Stimulated activated CD4-positive, alpha-beta T cell treated with anti-CD3 and anti-CD28 coated beads, Interleukin-1b, Interleukin-23, amount 100 ng/mL, for 24 hours (primary cell): ENCODE measurements at regions not wholly inside any gene's neighbourhood (a gene's known extent, or its start where the extent isn't known, plus 50 kb on each side); places are given as distances from the start of the nearest gene placed in this dataset.

Experiments
- DNase-seq, 4 experiments: peaks; one replicate each; pipeline ENCODE4 v3.0.0-alpha.2; 2020; ENCODE audit warnings: low read depth in 4 of 4, low spot score in 1 of 4

DNA sequence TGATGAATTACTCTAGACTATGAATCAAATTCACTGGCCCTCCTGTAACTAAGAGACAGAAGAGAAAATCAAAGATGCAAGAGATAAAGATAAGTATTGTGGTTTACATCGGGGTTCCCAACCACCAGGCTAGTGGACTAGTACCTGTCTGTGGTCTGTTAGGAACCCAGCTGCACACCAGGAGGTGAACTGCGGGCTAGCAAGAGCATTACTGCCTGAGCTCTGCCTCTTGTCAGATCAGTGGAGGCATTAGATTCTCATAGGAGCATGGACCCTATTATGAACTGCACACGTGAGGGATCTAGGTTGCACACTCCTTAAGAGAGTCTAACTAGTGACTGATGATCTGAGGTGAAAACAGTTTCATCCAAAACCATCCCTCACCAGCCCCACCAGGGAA, 58.9 kb upstream of the DUSP10 start:
- no peak for DNase-seq

DNA sequence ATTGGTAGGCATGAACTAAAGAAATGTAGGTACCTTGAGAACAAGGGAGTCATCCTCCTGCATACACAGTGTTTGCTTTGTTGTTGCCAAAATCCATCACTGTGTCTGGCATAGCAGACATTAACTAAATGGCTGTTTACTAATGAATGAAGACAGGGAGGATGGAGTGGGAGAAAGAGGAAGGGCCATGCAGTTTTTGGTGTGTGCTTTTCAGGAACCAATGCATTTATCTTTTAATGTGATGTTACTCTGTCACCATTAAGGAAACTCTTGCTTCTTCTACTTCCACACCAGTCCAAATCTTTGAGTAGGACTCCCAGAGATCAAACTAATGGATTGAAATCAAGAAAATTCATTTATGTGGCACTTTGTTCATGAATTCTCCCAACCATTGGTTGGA, 55.6 kb upstream of the DUSP10 start:
- no peak for DNase-seq

DNA sequence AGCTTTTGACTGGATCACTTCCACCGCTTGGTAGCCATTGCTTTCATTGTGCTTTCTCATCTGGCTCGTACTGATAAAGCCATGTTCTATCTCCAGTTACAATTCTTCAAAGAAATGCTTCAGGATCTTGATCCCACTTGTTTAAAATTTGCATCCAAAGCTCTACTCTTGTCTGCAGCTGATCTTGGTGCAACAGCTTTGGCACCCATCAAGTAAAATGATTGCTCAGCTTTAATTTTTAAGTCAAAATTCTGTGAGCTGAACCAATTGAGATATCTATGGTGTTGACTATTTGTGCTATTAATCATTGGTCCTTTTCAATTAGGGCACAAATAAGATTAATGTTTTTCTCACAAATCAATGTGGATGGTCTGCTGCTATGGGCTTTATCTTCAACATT, 54.8 kb upstream of the DUSP10 start:
- no peak for DNase-seq

DNA sequence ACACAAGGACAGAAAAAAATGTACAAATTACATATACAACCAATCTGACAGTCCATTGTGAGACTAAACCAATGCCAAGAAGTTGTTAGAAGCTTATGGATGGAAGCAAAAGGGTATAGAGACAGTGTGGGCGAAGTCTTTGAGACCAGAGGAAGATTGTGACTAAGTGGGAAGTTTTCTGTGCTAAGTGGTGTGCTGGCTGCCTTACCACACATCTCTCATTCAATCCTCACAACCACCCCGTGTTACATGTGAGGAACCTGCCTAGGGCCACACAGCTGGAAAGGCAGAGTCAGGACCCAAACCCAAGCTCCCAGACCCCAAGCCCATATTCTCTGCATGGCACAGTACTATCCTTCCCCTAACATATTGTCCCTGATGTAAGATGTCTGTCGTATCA, 53.5 kb upstream of the DUSP10 start:
- DNase-seq, result no peak

DNA sequence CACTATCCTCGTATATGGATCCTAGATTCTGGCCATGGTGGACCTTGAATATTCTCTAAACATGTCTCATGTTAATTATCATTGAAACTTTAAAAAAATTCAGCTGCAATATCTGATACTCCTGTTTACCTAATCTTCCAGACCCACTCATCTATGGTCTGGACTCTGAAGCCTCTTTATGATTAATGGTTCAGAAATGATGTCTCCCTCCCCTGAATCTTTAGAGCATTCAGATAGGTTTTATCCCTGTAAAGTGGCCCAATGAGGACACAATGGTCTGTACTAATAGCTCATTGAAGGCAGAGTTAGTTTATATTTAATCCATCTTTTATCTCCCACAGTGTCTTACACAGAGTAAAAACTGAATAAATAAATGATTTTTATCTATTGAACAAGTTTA, 53.0 kb upstream of the DUSP10 start:
- DNase-seq, result no peak

DNA sequence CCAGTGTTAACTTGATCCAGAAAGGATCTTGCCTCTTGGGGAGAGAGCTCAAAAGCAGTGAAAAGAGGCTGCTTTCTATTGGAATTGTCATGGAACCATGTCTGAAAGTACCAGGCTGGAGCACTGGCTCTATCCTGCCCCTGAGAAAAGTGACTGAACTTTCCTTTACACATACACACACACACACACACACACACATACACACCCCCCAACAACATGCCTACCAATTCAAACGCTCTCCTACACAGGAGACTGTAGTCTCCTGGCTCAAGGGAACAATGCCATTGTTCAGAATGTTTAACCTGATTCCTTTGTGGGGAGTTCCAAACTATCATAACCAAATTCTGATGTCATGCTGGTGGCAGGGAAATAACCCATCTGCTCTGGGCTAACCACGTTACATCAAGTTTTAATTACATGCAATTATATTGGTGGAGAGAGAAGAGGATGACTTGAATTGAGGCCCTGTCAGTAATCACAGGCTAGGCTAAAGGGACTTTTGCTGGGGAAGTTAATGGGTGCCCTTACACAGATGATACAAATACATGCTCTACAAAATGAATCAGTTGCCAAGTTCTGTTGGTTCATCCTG, 52.3 kb upstream of the DUSP10 start:
- DNase-seq, result no peak

DNA sequence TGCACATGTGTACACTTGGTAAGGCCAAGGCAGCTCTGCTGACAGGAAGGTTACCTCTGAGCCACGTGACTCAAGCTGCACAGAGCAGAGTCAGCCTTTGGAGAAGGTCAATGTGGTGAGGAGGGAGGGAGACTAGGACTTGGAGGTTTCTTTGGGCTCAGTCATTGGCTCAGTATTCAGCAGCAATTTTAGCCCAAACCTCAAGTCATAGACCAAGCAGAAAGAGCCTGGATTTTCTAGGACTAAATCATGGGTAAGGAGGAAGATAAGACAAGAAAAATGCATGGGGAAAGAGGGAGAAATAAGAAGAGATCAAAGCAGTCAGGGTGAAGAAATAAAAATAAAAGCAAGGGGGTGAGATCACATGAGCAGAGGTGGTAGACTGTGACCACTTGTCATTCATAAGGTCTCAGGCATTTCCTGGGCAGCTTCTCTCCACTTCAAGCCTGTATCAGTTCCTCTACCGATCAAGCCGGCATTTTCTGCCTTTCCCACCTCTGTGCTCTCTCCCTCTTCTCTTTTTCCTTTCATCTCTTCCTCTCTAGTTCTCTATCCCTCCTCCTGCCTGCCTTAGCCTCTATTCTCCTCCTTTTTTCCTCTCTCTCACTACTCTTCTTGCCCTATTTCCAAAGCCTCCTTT, 51.7 kb upstream of the DUSP10 start:
- DNase-seq, result no peak

DNA sequence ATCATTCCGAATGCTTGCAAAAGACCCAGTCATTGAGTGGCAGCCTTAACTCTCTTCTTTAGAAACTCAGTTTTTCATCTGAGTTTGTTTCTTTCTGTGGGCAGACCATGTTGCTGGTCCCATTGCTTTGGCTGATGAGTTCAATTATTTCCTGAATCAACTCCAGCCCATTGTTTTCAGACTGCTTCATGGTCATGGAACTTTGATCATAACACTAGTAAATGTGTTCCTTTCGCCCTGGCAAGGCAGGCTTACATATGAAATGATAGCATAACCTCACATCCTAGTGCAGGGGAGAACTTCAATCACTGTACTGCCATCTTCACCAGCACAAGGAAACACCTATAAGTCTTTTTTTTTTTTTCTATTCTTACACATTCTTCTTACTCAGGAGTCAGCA, 50.0 kb upstream of the DUSP10 start:
- DNase-seq, result no peak
